ENCODE measurements at regions not wholly inside any gene's neighbourhood (a gene's known extent, or its start where the extent isn't known, plus 50 kb on each side); places are given as distances from the start of the nearest gene placed in this dataset.

DNA sequence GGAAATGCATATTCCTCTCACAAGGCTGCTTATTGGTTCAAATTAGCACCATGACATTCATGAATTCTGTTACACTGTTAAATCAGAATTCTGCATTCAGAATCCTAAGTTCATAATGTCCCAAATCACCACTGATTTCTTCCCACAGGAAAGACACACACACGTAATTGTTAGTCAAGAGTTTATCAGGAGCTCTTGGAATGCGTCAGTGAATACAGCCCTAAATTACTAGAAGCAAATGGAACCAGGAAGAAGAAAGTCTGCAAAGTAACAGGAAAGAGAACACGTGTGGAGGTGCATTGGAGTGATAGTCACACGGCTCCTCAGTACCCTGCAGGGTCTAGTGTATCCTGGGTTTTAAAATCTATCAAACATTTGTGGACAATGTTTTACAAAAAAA lies 110.2 kb downstream of the ANXA2R start:
- no peak for TF ChIP-seq POLR2A (IDR thresholded peaks at IDR 0.05)
- H3K27me3 ChIP-seq = peaks cover 0 to 17% (median 0%) of the 10 kb centered on the region in 9 donors

DNA sequence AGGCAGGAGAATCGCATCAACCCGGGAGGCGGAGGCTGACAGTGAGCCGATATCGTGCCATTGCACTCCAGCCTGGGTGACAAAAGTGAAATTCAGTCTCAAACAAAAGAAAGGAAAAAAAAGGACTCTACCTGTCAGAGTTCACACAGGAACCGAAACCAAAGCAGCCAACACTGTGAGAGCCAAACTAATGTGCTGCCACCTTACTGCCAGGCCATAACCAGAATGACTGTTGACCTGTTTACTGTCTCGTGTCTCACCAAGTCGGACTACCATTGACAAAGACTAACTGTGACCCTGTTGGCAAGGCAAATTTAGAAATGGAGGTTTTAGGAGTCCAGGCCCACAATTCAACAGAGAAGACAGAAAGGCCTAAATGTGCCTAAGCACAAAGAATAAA lies 112.4 kb downstream of the ANXA2R start:
- DNase-seq (no peak), ATAC-seq (no peak)
- Histone ChIP-seq H3K27ac (no peak overlapping the region), H3K9me3 (peaks cover 0 to 11% (median 0%) of the 10 kb centered on the region in 12 donors), H3K36me3 (no peaks in the 10 kb centered on the region), H3K4me3 (no peak overlapping the region), H3K27me3 (peaks cover 0 to 25% (median 0%) of the 10 kb centered on the region in 9 donors), H3K4me1 (no peaks in the 10 kb centered on the region)
- intact Hi-C loops (cut with DNase I) = no loop called here
- TF ChIP-seq, protein P1, sequence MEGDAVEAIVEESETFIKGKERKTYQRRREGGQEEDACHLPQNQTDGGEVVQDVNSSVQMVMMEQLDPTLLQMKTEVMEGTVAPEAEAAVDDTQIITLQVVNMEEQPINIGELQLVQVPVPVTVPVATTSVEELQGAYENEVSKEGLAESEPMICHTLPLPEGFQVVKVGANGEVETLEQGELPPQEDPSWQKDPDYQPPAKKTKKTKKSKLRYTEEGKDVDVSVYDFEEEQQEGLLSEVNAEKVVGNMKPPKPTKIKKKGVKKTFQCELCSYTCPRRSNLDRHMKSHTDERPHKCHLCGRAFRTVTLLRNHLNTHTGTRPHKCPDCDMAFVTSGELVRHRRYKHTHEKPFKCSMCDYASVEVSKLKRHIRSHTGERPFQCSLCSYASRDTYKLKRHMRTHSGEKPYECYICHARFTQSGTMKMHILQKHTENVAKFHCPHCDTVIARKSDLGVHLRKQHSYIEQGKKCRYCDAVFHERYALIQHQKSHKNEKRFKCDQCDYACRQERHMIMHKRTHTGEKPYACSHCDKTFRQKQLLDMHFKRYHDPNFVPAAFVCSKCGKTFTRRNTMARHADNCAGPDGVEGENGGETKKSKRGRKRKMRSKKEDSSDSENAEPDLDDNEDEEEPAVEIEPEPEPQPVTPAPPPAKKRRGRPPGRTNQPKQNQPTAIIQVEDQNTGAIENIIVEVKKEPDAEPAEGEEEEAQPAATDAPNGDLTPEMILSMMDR (IDR thresholded peaks at IDR 0.05) = no peak
- no peak for TF ChIP-seq POLR2A (IDR thresholded peaks at IDR 0.05)
- WGBS, 4 donors = 91 to 96% (median 96%) methylated on average over 8 of the region's 8 CpGs

More for the DNA sequence above, 110.2 kb downstream of the ANXA2R start:
- DNase-seq (no peak), ATAC-seq (no peak)
- H3K27ac ChIP-seq = no peak overlapping the region
- 47 to 59% (median 52%) methylated on average over 4 of the region's 4 CpGs for WGBS, 4 donors
- H3K36me3 ChIP-seq = no peaks in the 10 kb centered on the region
- intact Hi-C loops (cut with DNase I) = no loop called here
- H3K9me3 ChIP-seq = peaks cover 0 to 11% (median 0%) of the 10 kb centered on the region in 12 donors
- no peaks in the 10 kb centered on the region for H3K4me1 ChIP-seq
- no peak overlapping the region for H3K4me3 ChIP-seq

DNA sequence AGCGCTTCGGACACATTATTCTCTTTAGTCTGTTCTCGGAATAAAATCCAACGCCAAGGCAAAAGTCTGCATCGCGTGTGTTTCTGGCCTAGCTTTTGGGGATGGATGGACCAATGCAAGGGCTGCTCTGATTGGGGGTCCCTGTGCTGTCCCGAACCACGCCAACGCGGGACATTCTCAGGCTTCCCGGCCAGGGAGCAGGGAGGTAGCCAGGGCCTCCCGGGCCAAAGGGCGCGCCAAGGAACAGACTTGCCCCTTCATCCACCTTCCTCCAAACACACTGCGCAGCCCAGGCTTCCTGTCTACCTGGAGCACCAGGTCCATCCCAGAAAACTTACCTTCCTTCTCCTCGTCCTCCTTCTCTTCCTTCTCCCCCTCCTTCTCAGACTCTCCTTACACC lies 113.0 kb upstream of the SELENOP start:
- Histone ChIP-seq H3K9me3 (no peaks in the 10 kb centered on the region), H3K27ac (no peak overlapping the region), H3K4me1 (no peaks in the 10 kb centered on the region), H3K36me3 (no peaks in the 10 kb centered on the region), H3K27me3 (peaks cover 0 to 23% (median 0%) of the 10 kb centered on the region in 9 donors), H3K4me3 (no peak overlapping the region)
- WGBS, 4 donors = 89 to 95% (median 95%) methylated on average over 16 of the region's 16 CpGs
- no peak for TF ChIP-seq POLR2A (IDR thresholded peaks at IDR 0.05)
- TF ChIP-seq, protein P1 (IDR thresholded peaks at IDR 0.05) = no peak
- no peak for DNase-seq
- ATAC-seq = no peak
- intact Hi-C loops (cut with DNase I) = no loop called here

DNA sequence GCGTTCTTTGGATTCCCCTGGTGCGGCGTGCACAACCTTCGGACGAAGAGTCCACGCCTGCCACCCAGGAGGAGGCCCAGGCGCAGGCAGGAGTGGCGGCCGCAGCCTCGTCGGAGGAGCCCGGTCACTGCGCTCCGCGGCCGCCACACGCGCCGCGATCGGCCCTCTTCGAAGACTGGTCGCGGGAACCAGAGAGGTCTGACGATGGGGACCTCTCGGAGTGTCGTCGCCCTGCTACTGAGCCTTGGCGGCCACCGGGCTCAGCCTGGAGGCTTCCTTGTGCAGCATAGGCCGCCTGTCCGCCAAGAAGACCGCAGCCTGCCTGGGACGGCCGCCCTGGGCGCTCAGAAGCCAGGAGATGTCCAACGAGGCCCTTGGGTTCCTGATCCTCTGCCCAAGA lies 112.5 kb upstream of the SELENOP start:
- H3K4me1 ChIP-seq = no peaks in the 10 kb centered on the region
- DNase-seq = no peak
- H3K4me3 ChIP-seq = no peak overlapping the region
- intact Hi-C loops (cut with DNase I) = no loop called here
- H3K9me3 ChIP-seq = no peaks in the 10 kb centered on the region
- ATAC-seq = no peak
- 72 to 90% (median 76%) methylated on average over 21 to 37 of the region's 37 CpGs for WGBS, 4 donors
- TF ChIP-seq POLR2A (IDR thresholded peaks at IDR 0.05) = no peak
- no peak overlapping the region for H3K27ac ChIP-seq
- H3K36me3 ChIP-seq = no peaks in the 10 kb centered on the region
- H3K27me3 ChIP-seq = peaks cover 0 to 23% (median 0%) of the 10 kb centered on the region in 9 donors

DNA sequence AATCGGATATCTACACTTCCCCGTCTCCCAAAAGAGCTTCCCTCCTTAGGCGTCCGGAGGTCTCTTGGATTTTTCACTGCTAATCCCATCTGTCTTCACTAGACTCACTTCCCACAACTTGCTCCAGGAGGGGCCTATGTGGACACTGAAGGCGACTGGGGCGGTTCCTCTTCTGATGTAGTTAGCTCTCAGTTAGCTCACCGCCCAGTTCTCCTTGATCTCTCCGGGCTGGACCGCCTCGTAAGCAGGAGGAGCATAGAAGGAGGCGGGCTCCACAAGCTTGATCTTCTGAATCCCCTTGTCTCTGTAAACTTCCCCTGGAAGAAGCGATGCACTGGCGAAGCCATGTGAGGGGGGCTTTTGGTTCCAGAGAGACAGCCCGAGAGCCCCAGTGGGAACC lies 112.0 kb upstream of the SELENOP start:
- no peak overlapping the region for H3K27ac ChIP-seq
- DNase-seq (no peak), ATAC-seq (no peak)
- H3K4me1 ChIP-seq = no peaks in the 10 kb centered on the region
- intact Hi-C loops (cut with DNase I) = no loop called here
- H3K4me3 ChIP-seq = no peak overlapping the region
- no peaks in the 10 kb centered on the region for H3K36me3 ChIP-seq
- H3K9me3 ChIP-seq = no peaks in the 10 kb centered on the region
- 75 to 88% (median 83%) methylated on average over 14 of the region's 14 CpGs for WGBS, 4 donors
- peaks cover 0 to 23% (median 0%) of the 10 kb centered on the region in 9 donors for H3K27me3 ChIP-seq
- no peak for TF ChIP-seq POLR2A (IDR thresholded peaks at IDR 0.05)
- TF ChIP-seq, protein P1 (IDR thresholded peaks at IDR 0.05) = no peak
